CD4-positive, alpha-beta T cell treated with Interleukin-17A for 1 hour (primary cell): ENCODE measurements at regions not wholly inside any gene's neighbourhood (a gene's known extent, or its start where the extent isn't known, plus 50 kb on each side); places are given as distances from the start of the nearest gene placed in this dataset.
"Not testable (repeated sequence)": the region's sequence is repeated elsewhere in the genome, so short reads cannot be mapped to it uniquely, and the experiment has no call there.

Experiments
- DNase-seq: peaks from one replicate; pipeline ENCODE4 v3.0.0-alpha.2; 2020

DNA sequence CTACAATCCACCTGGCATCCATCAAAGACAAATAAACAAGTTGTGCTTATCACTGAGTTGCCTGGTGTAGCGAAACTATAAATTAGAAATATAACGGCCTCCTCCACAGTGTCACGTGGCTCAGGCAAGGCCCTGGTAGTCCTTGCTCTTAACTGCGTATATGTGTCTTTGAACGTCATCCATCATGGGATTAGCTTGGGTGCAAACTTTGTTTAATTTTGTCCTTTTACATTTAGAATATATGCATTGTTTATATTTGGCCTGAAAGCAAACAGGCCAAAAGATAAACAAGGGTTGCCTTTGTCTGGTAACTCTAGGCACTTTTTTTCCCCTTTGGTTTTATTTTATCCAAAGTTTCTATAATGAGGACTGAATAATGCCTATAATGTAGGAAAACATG lies 184.9 kb downstream of the KIT start:
- no peak for DNase-seq

DNA sequence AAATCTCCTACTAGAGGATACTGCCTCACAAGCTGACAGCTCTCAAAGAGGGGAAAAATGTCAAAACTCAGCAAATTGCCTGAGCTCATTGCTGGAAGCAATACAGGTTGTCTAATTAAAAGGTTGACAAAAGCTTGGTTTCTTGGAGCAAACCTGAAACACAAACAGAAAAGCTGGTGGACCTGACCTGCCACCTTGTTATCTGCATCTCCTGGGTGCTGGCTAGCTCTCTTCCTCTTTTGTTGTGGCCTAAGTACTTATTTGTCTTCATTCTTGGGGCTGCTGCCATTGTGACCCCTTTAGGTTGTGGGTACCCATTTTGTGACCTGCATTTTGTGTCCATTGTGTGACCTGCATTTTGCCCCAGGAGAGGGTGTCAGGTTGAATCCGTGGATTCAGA lies 184.5 kb downstream of the KIT start:
- DNase-seq, result no peak

DNA sequence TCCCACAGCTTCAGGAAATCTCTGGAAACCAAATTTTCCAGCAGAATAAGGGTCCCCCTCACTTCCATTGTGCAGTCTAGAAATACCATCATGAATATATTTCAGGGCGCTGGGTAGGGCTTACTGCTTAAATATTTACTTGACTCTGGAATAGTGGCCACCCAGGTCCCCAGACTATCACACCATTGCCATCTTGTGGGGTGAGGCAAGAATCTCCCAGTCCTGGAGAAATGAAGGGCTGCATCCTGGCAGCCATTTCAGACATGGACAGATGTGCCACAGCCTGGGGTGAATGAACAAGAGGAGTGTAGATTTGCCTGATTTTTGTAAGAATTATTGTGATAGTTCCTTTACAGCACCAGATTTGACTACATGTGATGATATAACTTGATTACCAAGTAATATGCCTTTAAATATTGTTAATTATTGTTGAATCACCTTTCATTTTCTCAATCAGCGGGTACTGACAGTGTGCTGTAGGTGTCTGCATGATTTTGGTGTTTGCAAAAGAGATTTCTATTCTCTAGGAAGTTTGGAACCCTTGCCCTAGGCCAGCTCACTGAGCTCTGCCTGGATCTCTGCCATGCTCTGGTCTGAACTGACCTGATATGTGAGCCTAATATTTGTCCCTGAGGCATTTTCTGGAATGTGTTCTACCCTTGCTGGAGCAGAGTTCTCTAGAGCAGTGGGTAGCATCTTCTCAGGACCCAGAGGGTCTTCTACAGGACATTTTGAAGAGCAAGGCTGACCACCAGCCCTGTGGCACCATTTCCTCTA lies 183.4 kb downstream of the KIT start:
- DNase-seq, result no peak

DNA sequence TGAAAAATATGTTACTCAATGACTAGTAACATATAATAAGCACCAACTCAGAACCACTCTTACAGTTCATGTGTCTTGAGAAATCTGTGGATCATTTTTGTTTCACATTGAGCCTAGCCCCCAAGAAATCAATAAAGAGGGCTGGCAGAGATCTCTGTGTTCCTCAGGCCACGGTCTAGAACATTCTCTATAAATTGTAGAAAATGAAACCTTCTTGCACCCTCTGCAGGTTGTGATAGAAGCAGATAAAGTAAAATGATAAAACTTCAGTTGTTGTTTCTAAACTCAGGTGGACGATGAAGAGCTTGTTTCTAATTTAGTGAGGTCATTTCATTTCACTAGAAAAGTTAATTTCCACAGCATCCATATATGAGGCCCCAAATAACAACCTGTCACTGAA lies 182.7 kb downstream of the KIT start:
- no peak for DNase-seq

DNA sequence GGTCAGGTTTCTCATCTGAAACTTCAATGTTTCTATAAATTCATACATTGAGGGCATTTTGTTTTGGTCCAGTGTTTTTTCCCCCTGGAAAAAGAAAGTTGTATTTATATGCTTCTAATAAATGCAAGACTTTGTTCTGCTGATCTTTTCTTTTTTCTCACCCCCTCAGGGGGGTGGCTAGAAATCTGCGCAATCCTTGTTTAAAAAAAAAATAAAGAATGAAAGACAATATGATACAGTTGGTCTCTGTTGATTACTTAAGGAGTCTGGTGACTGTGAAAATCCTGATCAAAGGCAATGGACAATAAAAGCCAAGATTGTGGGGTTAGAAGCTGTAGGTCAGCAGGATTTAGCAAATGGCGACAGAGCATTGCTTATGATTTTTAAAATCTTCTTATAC lies 180.5 kb downstream of the KIT start:
- no peak for DNase-seq

DNA sequence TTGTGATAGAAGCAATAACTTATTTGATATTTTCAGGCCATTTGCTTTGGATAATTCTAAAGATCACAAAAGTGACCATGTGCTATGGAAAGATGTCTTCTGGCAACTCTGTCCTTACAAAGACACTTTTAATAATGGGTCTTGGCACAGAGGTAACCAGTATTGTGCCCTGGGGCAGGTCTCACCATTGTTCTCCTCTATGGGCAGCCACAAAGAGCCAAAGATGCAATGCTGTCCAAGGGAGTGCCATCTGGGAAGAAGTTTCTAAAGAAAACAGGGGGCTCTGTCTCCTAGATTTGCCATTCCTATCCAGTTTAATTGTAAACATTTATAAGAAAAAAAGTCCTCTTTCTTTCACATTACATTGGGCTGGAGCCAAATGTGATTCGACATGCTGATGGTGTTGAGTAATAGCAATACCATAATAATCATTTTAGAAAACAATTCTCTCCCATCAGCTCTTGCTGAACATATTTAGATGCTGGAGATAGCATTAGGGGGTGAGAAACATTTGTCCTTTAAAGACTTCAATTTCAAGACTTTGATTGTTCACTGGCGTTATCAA lies 179.9 kb downstream of the KIT start:
- DNase-seq, result no peak

DNA sequence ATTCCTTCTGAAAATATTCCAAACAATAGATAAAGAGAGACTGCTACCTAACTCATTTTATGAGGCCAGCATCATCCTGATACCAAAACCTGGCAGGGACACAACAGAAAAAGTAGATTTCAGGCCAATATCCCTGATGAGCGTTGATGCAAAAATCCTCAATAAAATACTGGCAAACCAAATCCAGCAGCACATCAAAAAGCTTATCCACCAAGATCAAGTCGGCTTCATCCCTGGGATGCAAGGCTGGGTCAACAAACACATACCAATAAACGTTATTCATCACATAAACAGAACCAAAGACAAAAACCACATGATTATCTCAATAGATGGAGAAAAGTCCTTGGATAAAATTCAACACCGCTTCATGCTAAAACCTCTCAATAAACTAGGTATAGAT lies 170.6 kb downstream of the KIT start:
- DNase-seq, result not testable (repeated sequence)

DNA sequence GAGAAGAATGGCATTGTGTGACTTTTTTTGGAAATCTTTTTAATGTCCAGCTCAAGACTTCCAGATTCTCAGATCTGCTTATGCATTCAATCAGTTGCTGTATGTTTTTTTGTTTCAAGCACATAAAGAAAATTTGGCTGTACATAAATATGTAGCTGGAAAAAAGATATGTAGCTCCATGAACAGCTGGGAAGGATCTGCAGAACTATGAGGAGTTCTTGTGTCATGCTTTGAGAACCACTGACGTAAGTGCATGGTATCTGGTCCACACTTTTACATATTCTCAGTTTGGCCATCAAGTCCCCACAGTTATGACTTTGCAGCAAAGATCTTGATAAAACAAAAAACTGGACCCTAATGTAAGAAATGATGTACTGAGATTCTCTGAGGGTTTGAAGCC lies 165.9 kb downstream of the KIT start:
- DNase-seq, result no peak

DNA sequence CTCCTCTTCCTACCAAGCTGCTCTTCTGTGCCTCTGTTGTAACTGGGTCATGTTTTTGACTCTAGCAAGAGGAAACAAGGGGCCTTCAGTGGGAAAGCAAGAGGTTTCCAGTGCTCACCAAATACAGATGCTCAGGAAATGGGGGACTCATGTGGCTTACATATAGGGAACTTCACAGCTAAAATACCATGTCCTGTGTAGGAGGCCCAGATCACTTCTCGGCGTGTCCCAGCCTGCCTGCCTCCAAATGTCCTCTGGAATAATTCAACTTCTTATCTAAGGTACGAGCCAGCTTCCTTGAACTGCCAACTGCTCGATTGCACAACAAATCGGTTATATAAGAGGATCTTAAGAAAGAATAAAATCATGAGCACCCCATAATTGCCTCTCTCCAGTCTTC lies 161.3 kb downstream of the KIT start:
- no peak for DNase-seq

DNA sequence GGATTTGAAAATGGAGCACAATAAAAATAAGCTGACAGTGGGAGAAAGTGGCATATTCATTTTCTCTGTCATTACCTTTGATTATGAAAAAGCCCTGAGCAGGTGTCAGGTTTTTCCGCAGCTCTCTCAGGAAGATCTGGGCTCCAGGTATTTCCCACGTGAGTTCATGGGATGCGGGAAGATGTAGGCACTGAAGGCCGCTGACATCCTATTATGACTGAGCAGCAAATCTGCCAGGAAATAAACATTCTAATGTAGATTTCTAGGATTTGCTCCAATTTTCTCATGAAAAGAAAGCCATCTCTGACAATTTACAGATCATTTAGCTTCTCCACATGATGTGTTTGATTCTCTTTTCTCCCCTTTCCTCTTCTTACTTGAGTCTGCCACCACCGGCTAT lies 160.7 kb downstream of the KIT start:
- no peak for DNase-seq

DNA sequence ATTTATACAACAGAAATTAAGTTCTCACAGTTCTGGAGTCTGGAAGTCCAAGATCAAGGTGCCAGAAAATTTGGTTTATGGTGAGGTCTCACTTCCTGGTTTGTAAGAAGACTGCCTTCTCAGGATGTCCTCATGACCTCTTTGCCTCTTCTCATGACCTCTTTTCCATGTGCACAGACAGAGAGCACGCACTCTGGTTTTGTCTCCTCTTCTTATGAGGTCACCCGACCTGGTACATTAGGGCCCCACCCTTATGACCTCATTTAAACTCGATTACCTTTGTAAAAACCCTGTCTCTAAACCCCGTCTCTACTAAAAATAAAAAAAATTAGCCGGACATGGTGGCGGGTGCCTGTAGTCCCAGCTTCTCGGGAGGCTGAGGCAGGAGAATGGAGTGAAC lies 155.9 kb downstream of the KIT start:
- DNase-seq, result peak; percentile 2

DNA sequence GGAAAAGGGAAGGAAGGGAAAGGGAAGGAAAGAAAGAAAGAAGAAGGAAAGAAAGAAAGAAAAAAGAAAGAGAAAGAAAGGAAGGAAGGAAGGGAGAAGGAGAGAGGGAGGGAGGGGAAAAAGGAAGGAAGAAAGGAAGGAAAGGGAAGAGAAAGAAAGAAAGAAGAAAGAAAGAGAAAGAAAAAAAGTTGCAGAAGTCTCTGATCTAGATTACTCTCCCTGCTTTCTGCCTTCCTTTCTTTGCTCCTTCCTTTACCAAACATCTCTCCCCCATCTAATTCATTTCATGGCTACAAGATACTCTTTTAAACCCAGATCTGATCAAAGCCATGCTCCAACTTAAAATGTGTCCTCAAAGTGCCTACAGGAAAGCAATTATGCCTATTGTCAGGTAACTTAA lies 148.6 kb downstream of the KIT start:
- DNase-seq, result no peak

DNA sequence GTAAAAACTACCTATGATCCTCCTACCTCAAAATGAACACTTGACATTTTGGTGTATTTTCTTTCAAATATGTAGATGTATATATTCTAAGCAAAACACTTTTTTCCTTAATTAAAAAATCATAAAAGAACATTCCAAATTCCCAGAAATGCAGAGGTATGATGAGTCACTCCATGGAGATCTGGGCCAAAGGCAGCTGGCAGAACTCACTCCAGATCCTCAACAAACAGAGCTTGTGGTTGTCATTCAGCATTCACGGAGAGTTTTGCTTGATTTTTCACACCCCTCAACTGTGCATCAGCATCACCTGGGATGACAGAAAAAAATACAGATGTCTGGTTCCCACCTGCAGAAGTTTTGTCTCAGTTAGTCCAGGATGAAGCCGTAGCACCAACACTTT lies 144.6 kb downstream of the KIT start:
- no peak for DNase-seq

DNA sequence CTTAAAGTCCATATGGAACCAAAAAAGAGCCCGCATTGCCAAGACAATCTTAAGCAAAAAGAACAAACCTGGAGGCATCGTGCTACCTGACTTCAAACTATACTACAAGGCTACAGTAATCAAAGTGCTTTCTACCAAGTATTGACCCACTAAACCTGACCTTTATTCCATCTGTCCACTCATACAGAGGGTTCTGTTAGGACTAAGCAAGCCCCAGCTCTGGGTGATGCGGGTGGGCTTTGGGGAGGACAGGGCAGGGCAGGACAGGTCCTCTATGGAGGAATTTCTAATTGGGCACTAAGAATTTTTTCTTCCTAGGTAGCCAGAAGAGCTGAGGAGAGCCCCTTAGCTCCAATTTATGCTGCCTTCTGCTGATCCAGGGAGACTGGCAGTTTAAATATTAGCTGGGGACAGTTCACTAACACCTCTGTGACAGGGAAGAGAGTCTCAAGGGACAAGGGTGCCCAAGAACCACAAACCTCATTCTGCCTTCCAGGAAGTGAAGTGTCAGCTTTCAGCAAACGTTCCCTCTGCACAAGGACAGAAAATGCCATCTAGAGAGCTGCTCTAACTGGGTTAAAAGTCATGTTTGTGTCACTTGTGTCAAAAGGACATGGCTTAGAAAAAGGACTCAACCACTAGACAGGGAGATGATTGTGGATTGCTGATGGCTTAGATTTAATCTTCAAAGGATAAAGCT lies 143.2 kb downstream of the KIT start:
- no peak for DNase-seq

DNA sequence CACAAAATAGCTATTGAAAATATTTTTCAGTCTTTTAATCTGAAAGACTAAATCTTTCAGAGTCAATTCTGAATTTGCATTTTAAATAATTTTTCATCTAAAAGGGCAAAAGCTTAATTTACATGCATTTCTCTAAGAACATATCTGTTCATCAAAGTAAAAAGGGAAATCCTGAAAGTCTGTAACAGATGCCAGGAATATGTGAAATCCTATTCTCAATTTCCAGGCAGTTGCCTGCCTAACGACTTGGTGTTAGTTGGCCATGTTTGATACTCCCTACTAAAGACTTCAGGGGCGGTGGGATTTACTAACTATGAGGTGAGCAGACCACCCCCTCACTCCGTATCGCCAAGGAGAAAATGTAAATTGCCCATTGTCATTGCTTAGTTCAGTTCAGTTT lies 136.8 kb downstream of the KIT start:
- no peak for DNase-seq

DNA sequence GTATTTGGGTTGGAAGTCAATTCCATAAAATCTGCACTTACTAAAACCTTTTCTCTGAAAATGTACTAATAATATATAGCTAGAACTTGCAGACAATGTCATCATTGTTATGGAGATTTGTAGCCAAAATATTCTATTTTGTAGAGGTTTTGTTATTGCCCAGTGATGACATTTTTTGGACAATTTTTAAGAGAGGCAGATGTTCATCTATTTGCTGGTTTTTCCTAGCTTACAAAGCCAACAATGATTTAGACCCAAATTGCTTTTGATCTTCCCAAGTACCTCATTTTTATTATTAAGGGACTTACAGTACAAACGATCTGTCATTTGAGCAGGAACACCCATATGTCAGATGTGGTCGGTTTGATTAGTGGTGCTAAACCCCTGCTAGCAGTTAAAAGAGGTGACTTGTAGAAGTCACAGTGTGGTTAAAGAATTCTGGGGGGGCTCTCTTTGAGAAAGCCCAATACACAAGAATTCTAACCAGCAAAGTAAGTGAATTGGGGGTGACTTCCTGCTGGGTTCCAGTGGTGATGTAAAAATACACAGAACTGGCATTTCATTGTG lies 136.2 kb downstream of the KIT start:
- peak; percentile 1 for DNase-seq
